G401 (cell line): ENCODE measurements at regions not wholly inside any gene's neighbourhood (a gene's known extent, or its start where the extent isn't known, plus 50 kb on each side); places are given as distances from the start of the nearest gene placed in this dataset.
"Not testable (repeated sequence)": the region's sequence is repeated elsewhere in the genome, so short reads cannot be mapped to it uniquely, and the experiment has no call there.

Experiments
- DNase-seq: peaks from one replicate; pipeline ENCODE4 v3.0.0-alpha.2; 2015; ENCODE audit warnings: low spot score
- in situ Hi-C: cut with HindIII; loops from 2 replicates; pipeline ENCODE4 v1.10.0; 2016; ENCODE audit warnings: low sequenced_read_pairs, mixed read lengths

- DNase-seq, result no peak
- in situ Hi-C loops, result no loop called here
Observed at GRCh38 chr2:193153576-193153975, 958.8 kb upstream of the TMEFF2 start.

- in situ Hi-C loops, DNase-seq: not testable (repeated sequence)
Observed at GRCh38 chr2:193142467-193142866, 947.7 kb upstream of the TMEFF2 start.

- in situ Hi-C loops, result no loop called here
- no peak for DNase-seq
Observed at GRCh38 chr2:193141998-193142397, 947.3 kb upstream of the TMEFF2 start.

GRCh38 chr2:193140895-193141294 is 946.2 kb upstream of the TMEFF2 start:
- DNase-seq, in situ Hi-C loops: not testable (repeated sequence)

GRCh38 chr2:193124815-193125214 is 930.1 kb upstream of the TMEFF2 start:
- in situ Hi-C loops, result no loop called here
- DNase-seq, result no peak

GRCh38 chr2:193114827-193115226 is 920.1 kb upstream of the TMEFF2 start:
- in situ Hi-C loops, result no loop called here

GRCh38 chr2:193112986-193113385 is 918.3 kb upstream of the TMEFF2 start:
- DNase-seq, result no peak
- in situ Hi-C loops, result no loop called here

More at GRCh38 chr2:193114827-193115226, 920.1 kb upstream of the TMEFF2 start:
- DNase-seq, result no peak

- in situ Hi-C loops, result no loop called here
- DNase-seq, result no peak
Observed at GRCh38 chr2:193103064-193103463, 908.3 kb upstream of the TMEFF2 start.

- in situ Hi-C loops, result no loop called here
- DNase-seq, result no peak
Observed at GRCh38 chr2:193101591-193101990, 906.9 kb upstream of the TMEFF2 start.

- no peak for DNase-seq
- in situ Hi-C loops, result no loop called here
Observed at GRCh38 chr2:193088026-193088425, 893.3 kb upstream of the TMEFF2 start.

- in situ Hi-C loops, result no loop called here
- DNase-seq, result no peak
Observed at GRCh38 chr2:193076995-193077394, 882.3 kb upstream of the TMEFF2 start.

- in situ Hi-C loops, result no loop called here
- no peak for DNase-seq
Observed at GRCh38 chr2:193074933-193075332, 880.2 kb upstream of the TMEFF2 start.

- in situ Hi-C loops, result no loop called here
- no peak for DNase-seq
Observed at GRCh38 chr2:193072647-193073046, 877.9 kb upstream of the TMEFF2 start.

GRCh38 chr2:193025556-193025955 is 830.8 kb upstream of the TMEFF2 start:
- in situ Hi-C loops, DNase-seq: not testable (repeated sequence)

GRCh38 chr2:193024791-193025190 is 830.1 kb upstream of the TMEFF2 start:
- DNase-seq, result no peak
- in situ Hi-C loops, result no loop called here

- in situ Hi-C loops, result no loop called here
Observed at GRCh38 chr2:193011870-193012269, 817.1 kb upstream of the TMEFF2 start.

GRCh38 chr2:192993059-192993458 is 798.3 kb upstream of the TMEFF2 start:
- DNase-seq, result no peak
- in situ Hi-C loops, result no loop called here

More at GRCh38 chr2:193011870-193012269, 817.1 kb upstream of the TMEFF2 start:
- DNase-seq, result no peak

GRCh38 chr2:192983173-192983572 is 788.4 kb upstream of the TMEFF2 start:
- no peak for DNase-seq
- in situ Hi-C loops, result no loop called here

GRCh38 chr2:192978395-192978794 is 783.7 kb upstream of the TMEFF2 start:
- in situ Hi-C loops, result no loop called here
- no peak for DNase-seq

GRCh38 chr2:192971981-192972380 is 777.2 kb upstream of the TMEFF2 start:
- DNase-seq, result no peak
- in situ Hi-C loops, result no loop called here

- no peak for DNase-seq
- in situ Hi-C loops, result no loop called here
Observed at GRCh38 chr2:192969055-192969454, 774.3 kb upstream of the TMEFF2 start.

- in situ Hi-C loops, result no loop called here
- DNase-seq, result no peak
Observed at GRCh38 chr2:192960945-192961344, 766.2 kb upstream of the TMEFF2 start.
